ENCODE measurements at regions not wholly inside any gene's neighbourhood (a gene's known extent, or its start where the extent isn't known, plus 50 kb on each side); places are given as distances from the start of the nearest gene placed in this dataset.

GRCh38 chr6:139635401-139636130 is 261.1 kb upstream of the CITED2 start:
- Histone ChIP-seq H3K9me3 (ENCODE audit: low read depth, low read length) (no peaks in the 10 kb centered on the region), H2AFZ (ENCODE audit: low read length) (no peak overlapping the region), H4K20me1 (ENCODE audit: insufficient read depth, low read length) (no peaks in the 10 kb centered on the region), H3K36me3 (ENCODE audit: insufficient read depth, low read length) (no peaks in the 10 kb centered on the region), H3K27me3 (ENCODE audit: insufficient read depth, low read length) (no peaks in the 10 kb centered on the region), H3K79me2 (ENCODE audit: insufficient read depth, low read length) (no peaks in the 10 kb centered on the region), H3K27ac (ENCODE audit: low read depth, low read length) (no peak overlapping the region), H3K4me2 (ENCODE audit: insufficient read depth, low read length) (no peak overlapping the region), H3K4me3 (ENCODE audit: insufficient read depth, low read length) (no peak overlapping the region), H3K4me1 (ENCODE audit: insufficient read depth, low read length) (no peaks in the 10 kb centered on the region)
- no peak for DNase-seq (ENCODE audit: insufficient read length, low spot score, missing footprints)
- TF ChIP-seq CTCF (IDR thresholded peaks at IDR 0.05; ENCODE audit: extremely low read depth, low read depth, low read length), result no peak

GRCh38 chr6:139632840-139633239 is 258.4 kb upstream of the CITED2 start:
- Histone ChIP-seq H3K4me2 (ENCODE audit: insufficient read depth, low read length) (no peak overlapping the region), H3K27me3 (ENCODE audit: insufficient read depth, low read length) (no peaks in the 10 kb centered on the region), H3K27ac (ENCODE audit: low read depth, low read length) (no peak overlapping the region), H3K4me1 (ENCODE audit: insufficient read depth, low read length) (no peaks in the 10 kb centered on the region), H3K36me3 (ENCODE audit: insufficient read depth, low read length) (no peaks in the 10 kb centered on the region), H2AFZ (ENCODE audit: low read length) (no peak overlapping the region), H3K4me3 (ENCODE audit: insufficient read depth, low read length) (no peak overlapping the region), H3K79me2 (ENCODE audit: insufficient read depth, low read length) (no peaks in the 10 kb centered on the region), H3K9me3 (ENCODE audit: low read depth, low read length) (no peaks in the 10 kb centered on the region), H4K20me1 (ENCODE audit: insufficient read depth, low read length) (no peaks in the 10 kb centered on the region)
- no peak for DNase-seq (ENCODE audit: insufficient read length, low spot score, missing footprints)
- no peak for TF ChIP-seq CTCF (IDR thresholded peaks at IDR 0.05; ENCODE audit: extremely low read depth, low read depth, low read length)

GRCh38 chr6:139628270-139628669 is 253.8 kb upstream of the CITED2 start:
- Histone ChIP-seq H3K27ac (ENCODE audit: low read depth, low read length) (no peak overlapping the region), H3K79me2 (ENCODE audit: insufficient read depth, low read length) (no peaks in the 10 kb centered on the region), H4K20me1 (ENCODE audit: insufficient read depth, low read length) (no peaks in the 10 kb centered on the region), H3K4me2 (ENCODE audit: insufficient read depth, low read length) (no peak overlapping the region), H3K9me3 (ENCODE audit: low read depth, low read length) (no peaks in the 10 kb centered on the region), H2AFZ (ENCODE audit: low read length) (no peak overlapping the region), H3K27me3 (ENCODE audit: insufficient read depth, low read length) (no peaks in the 10 kb centered on the region), H3K36me3 (ENCODE audit: insufficient read depth, low read length) (no peaks in the 10 kb centered on the region), H3K4me3 (ENCODE audit: insufficient read depth, low read length) (no peak overlapping the region), H3K4me1 (ENCODE audit: insufficient read depth, low read length) (no peaks in the 10 kb centered on the region)
- TF ChIP-seq CTCF (IDR thresholded peaks at IDR 0.05; ENCODE audit: extremely low read depth, low read depth, low read length), result no peak
- DNase-seq (ENCODE audit: insufficient read length, low spot score, missing footprints), result no peak

GRCh38 chr6:139627091-139627490 is 252.6 kb upstream of the CITED2 start:
- Histone ChIP-seq H3K79me2 (ENCODE audit: insufficient read depth, low read length) (no peaks in the 10 kb centered on the region), H3K4me2 (ENCODE audit: insufficient read depth, low read length) (no peak overlapping the region), H3K9me3 (ENCODE audit: low read depth, low read length) (no peaks in the 10 kb centered on the region), H3K4me3 (ENCODE audit: insufficient read depth, low read length) (no peak overlapping the region), H3K4me1 (ENCODE audit: insufficient read depth, low read length) (no peaks in the 10 kb centered on the region), H4K20me1 (ENCODE audit: insufficient read depth, low read length) (no peaks in the 10 kb centered on the region), H2AFZ (ENCODE audit: low read length) (no peak overlapping the region), H3K27me3 (ENCODE audit: insufficient read depth, low read length) (no peaks in the 10 kb centered on the region), H3K27ac (ENCODE audit: low read depth, low read length) (no peak overlapping the region), H3K36me3 (ENCODE audit: insufficient read depth, low read length) (no peaks in the 10 kb centered on the region)
- TF ChIP-seq CTCF (IDR thresholded peaks at IDR 0.05; ENCODE audit: extremely low read depth, low read depth, low read length), result no peak
- DNase-seq (ENCODE audit: insufficient read length, low spot score, missing footprints), result no peak
